Panc1 (cell line): ENCODE measurements at regions not wholly inside any gene's neighbourhood (a gene's known extent, or its start where the extent isn't known, plus 50 kb on each side); places are given as distances from the start of the nearest gene placed in this dataset.

Experiments
- CTCF ChIP-seq: fragments of 450-650 bp; IDR thresholded peaks from 2 replicates; pipeline ENCODE4 v1.5.1; 2017; ENCODE audit warnings: mild to moderate bottlenecking
- POLR2AphosphoS5 ChIP-seq: IDR thresholded peaks from 2 replicates; pipeline ENCODE4 v1.6.1; 2012; ENCODE audit warnings: mild to moderate bottlenecking, low read depth, low read length, moderate library complexity
- REST ChIP-seq, 2 experiments: IDR thresholded peaks; 2 replicates each; pipeline ENCODE4 v1.6.1; 2011 to 2012; ENCODE audit warnings: low read depth in 2 of 2, control low read depth in 1 of 2, low read length in 1 of 2, mild to moderate bottlenecking in 1 of 2, moderate library complexity in 1 of 2; ENCODE audit not compliant: insufficient read depth in 1 of 2
- SIN3A ChIP-seq: IDR thresholded peaks from 2 replicates; pipeline ENCODE4 v1.6.1; 2012; ENCODE audit warnings: low read depth, mild to moderate bottlenecking, low read length, moderate library complexity, borderline replicate concordance; ENCODE audit not compliant: insufficient read depth
- TCF7L2 ChIP-seq: IDR thresholded peaks from 2 replicates; pipeline ENCODE4 v1.6.1; 2011; ENCODE audit warnings: mild to moderate bottlenecking, low read depth, low read length, inconsistent platforms

DNA sequence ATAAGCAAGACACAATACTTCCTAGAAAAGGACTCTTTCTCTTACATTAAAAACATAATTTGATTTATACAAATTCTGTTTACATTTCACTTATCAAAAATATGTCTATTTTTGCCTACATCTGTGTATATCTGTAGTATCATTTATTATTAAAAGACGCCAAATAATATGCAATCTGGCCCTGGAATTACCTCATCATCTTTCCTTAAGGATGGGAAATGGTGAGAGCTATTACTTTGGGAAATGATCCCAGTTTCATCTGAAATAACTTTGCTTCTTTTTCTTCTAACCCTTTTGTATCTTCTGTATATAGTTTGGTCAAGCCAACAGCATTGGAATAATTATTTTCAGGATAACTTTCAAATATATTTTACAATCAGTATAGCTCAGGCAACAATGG is 85.0 kb downstream of the FAS start:
- TF ChIP-seq CTCF (no peak), SIN3A (no peak), POLR2AphosphoS5 (no peak), REST (IDR thresholded peaks at IDR 0.05; ENCODE audit: insufficient read depth in 1 of 2, low read depth in 2 of 2, low read length in 1 of 2) (no peak), TCF7L2 (no peak)
